ENCODE measurements at regions not wholly inside any gene's neighbourhood (a gene's known extent, or its start where the extent isn't known, plus 50 kb on each side); places are given as distances from the start of the nearest gene placed in this dataset.

DNA sequence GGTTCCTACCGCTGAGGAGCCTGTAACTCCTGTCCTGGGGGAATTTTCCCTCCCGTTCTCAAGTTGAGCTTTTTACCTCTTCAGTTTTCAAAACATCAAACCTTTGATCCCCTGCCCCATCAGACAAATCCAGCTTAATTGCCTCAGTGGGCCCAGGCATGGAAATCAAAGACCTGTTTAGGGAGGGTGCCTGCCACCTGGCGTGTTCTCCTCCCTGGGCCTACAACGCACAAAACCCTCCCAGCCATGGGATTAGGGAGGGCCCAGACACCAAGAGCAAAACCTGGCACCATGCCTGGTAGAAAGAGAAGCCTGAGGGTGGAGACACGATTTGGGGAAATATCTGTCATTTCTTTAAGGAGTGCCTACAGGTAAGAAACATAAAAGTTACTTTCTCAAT is 672.9 kb downstream of the BCL11B start:
- Histone ChIP-seq H3K9me3 (ENCODE audit: low read length) (no peaks in the 10 kb centered on the region), H4K20me1 (ENCODE audit: insufficient read depth) (no peaks in the 10 kb centered on the region), H3K36me3 (ENCODE audit: insufficient read depth, low read length) (no peaks in the 10 kb centered on the region), H3K4me2 (ENCODE audit: low read length) (no peak overlapping the region), H3K4me3 (ENCODE audit: low read length) (no peak overlapping the region), H3F3A (ENCODE audit: insufficient read depth, low read length, poor library complexity, severe bottlenecking) (no peaks in the 10 kb centered on the region), H2AFZ (ENCODE audit: low read depth, low read length) (no peak overlapping the region), H3K9ac (ENCODE audit: low read length) (no peak overlapping the region), H3K9me2 (ENCODE audit: insufficient read depth, low read length) (no peaks in the 10 kb centered on the region), H3K27me3 (ENCODE audit: insufficient read depth, low read depth, low read length) (no peaks in the 10 kb centered on the region), H3K27ac (ENCODE audit: low read length) (no peak overlapping the region), H3K79me2 (replicated peaks; ENCODE audit: insufficient read depth, low read length) (no peaks in the 10 kb centered on the region)
- no peak for TF ChIP-seq EP300 (conservative IDR thresholded peaks at IDR 0.05; ENCODE audit: poor library complexity, severe bottlenecking)
- TF ChIP-seq TAF1 (IDR thresholded peaks at IDR 0.05; ENCODE audit: low read depth): no peak
- no peak for TF ChIP-seq EZH2 (IDR thresholded peaks at IDR 0.05; ENCODE audit: borderline replicate concordance, insufficient read depth, low read length, poor library complexity, severe bottlenecking)
- TF ChIP-seq SMC3 (conservative IDR thresholded peaks at IDR 0.05; ENCODE audit: poor library complexity): no peak
- no peak for TF ChIP-seq POLR2AphosphoS5 (IDR thresholded peaks at IDR 0.05)
- TF ChIP-seq MXI1 (conservative IDR thresholded peaks at IDR 0.05; ENCODE audit: poor library complexity, severe bottlenecking): no peak
- no peak for TF ChIP-seq RAD21 (conservative IDR thresholded peaks at IDR 0.05)
- TF ChIP-seq REST (IDR thresholded peaks at IDR 0.05; ENCODE audit: borderline replicate concordance): no peak
- no peak for TF ChIP-seq CTCF (IDR thresholded peaks at IDR 0.05; ENCODE audit: poor library complexity, severe bottlenecking)

DNA sequence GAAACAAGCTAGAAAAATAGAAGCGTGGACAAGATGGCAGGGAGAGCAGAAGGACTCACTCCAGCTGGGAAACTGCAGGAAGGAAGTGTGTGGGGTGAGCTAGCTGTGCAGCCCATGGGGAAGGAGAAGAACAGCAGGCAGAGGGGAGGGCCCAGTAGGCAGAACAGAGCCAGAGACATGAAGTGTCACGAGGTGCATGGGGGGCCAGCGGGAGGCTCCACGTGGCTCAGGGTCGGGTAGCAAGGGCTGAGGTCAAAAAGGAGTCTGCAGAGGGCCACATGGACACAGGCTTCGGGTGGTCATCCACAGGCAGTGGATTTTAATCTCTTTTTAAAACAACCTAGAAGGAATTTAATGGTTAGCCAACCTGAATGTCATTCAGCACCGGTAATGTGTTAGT is 669.0 kb downstream of the BCL11B start:
- H3K9me2 ChIP-seq (ENCODE audit: insufficient read depth, low read length): no peaks in the 10 kb centered on the region
- no peak overlapping the region for H2AFZ ChIP-seq (ENCODE audit: low read depth, low read length)
- no peaks in the 10 kb centered on the region for H4K20me1 ChIP-seq (ENCODE audit: insufficient read depth)
- H3K4me3 ChIP-seq (ENCODE audit: low read length): no peak overlapping the region
- no peaks in the 10 kb centered on the region for H3K79me2 ChIP-seq (replicated peaks; ENCODE audit: insufficient read depth, low read length)
- no peak overlapping the region for H3K4me2 ChIP-seq (ENCODE audit: low read length)
- TF ChIP-seq EZH2 (IDR thresholded peaks at IDR 0.05; ENCODE audit: borderline replicate concordance, insufficient read depth, low read length, poor library complexity, severe bottlenecking) (no peak), POLR2AphosphoS5 (IDR thresholded peaks at IDR 0.05) (no peak), CTCF (IDR thresholded peaks at IDR 0.05; ENCODE audit: poor library complexity, severe bottlenecking) (no peak), SMC3 (conservative IDR thresholded peaks at IDR 0.05; ENCODE audit: poor library complexity) (no peak), TAF1 (IDR thresholded peaks at IDR 0.05; ENCODE audit: low read depth) (no peak), RAD21 (conservative IDR thresholded peaks at IDR 0.05) (no peak), MXI1 (conservative IDR thresholded peaks at IDR 0.05; ENCODE audit: poor library complexity, severe bottlenecking) (no peak), EP300 (conservative IDR thresholded peaks at IDR 0.05; ENCODE audit: poor library complexity, severe bottlenecking) (no peak), REST (IDR thresholded peaks at IDR 0.05; ENCODE audit: borderline replicate concordance) (no peak)
- no peaks in the 10 kb centered on the region for H3K9me3 ChIP-seq (ENCODE audit: low read length)
- H3K36me3 ChIP-seq (ENCODE audit: insufficient read depth, low read length): no peaks in the 10 kb centered on the region
- H3K27me3 ChIP-seq (ENCODE audit: insufficient read depth, low read depth, low read length): no peaks in the 10 kb centered on the region
- no peak overlapping the region for H3K9ac ChIP-seq (ENCODE audit: low read length)
- no peak overlapping the region for H3K27ac ChIP-seq (ENCODE audit: low read length)
- no peaks in the 10 kb centered on the region for H3F3A ChIP-seq (ENCODE audit: insufficient read depth, low read length, poor library complexity, severe bottlenecking)

Data from neural cell (in vitro differentiated cells).